ENCODE measurements at regions not wholly inside any gene's neighbourhood (a gene's known extent, or its start where the extent isn't known, plus 50 kb on each side); places are given as distances from the start of the nearest gene placed in this dataset.

GRCh38 chr1:194208674-194209073, 1022.3 kb upstream of the B3GALT2 start:
- H3K9me3 ChIP-seq (ENCODE audit: control insufficient read depth in 1 of 2, insufficient read depth in 1 of 2, low read depth in 1 of 2, low read length in 2 of 2), result no peaks in the 10 kb centered on the region
- DNase-seq (ENCODE audit: low read depth, low spot score), result no peak
- TF ChIP-seq, protein P1, sequence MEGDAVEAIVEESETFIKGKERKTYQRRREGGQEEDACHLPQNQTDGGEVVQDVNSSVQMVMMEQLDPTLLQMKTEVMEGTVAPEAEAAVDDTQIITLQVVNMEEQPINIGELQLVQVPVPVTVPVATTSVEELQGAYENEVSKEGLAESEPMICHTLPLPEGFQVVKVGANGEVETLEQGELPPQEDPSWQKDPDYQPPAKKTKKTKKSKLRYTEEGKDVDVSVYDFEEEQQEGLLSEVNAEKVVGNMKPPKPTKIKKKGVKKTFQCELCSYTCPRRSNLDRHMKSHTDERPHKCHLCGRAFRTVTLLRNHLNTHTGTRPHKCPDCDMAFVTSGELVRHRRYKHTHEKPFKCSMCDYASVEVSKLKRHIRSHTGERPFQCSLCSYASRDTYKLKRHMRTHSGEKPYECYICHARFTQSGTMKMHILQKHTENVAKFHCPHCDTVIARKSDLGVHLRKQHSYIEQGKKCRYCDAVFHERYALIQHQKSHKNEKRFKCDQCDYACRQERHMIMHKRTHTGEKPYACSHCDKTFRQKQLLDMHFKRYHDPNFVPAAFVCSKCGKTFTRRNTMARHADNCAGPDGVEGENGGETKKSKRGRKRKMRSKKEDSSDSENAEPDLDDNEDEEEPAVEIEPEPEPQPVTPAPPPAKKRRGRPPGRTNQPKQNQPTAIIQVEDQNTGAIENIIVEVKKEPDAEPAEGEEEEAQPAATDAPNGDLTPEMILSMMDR (IDR thresholded peaks at IDR 0.05 in 2 of 3, conservative IDR thresholded peaks at IDR 0.05 in 1 of 3; ENCODE audit: borderline replicate concordance in 1 of 3, insufficient read depth in 1 of 3, low read depth in 2 of 3, low read length in 2 of 3), result no peak
- no peak for TF ChIP-seq YY1 (IDR thresholded peaks at IDR 0.05; ENCODE audit: extremely low read depth, insufficient replicate concordance, low read depth, low read length)
- TF ChIP-seq POLR2A (IDR thresholded peaks at IDR 0.05; ENCODE audit: borderline replicate concordance, extremely low read depth, insufficient read depth, insufficient read length), result no peak
- TF ChIP-seq RAD21 (IDR thresholded peaks at IDR 0.05; ENCODE audit: low read depth), result no peak
- TF ChIP-seq ZBTB33 (IDR thresholded peaks at IDR 0.05; ENCODE audit: extremely low read depth, insufficient replicate concordance, low read length), result no peak
- no peak for TF ChIP-seq ATF3 (IDR thresholded peaks at IDR 0.05)
- TF ChIP-seq, protein P2, sequence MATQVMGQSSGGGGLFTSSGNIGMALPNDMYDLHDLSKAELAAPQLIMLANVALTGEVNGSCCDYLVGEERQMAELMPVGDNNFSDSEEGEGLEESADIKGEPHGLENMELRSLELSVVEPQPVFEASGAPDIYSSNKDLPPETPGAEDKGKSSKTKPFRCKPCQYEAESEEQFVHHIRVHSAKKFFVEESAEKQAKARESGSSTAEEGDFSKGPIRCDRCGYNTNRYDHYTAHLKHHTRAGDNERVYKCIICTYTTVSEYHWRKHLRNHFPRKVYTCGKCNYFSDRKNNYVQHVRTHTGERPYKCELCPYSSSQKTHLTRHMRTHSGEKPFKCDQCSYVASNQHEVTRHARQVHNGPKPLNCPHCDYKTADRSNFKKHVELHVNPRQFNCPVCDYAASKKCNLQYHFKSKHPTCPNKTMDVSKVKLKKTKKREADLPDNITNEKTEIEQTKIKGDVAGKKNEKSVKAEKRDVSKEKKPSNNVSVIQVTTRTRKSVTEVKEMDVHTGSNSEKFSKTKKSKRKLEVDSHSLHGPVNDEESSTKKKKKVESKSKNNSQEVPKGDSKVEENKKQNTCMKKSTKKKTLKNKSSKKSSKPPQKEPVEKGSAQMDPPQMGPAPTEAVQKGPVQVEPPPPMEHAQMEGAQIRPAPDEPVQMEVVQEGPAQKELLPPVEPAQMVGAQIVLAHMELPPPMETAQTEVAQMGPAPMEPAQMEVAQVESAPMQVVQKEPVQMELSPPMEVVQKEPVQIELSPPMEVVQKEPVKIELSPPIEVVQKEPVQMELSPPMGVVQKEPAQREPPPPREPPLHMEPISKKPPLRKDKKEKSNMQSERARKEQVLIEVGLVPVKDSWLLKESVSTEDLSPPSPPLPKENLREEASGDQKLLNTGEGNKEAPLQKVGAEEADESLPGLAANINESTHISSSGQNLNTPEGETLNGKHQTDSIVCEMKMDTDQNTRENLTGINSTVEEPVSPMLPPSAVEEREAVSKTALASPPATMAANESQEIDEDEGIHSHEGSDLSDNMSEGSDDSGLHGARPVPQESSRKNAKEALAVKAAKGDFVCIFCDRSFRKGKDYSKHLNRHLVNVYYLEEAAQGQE (IDR thresholded peaks at IDR 0.05; ENCODE audit: low read depth), result no peak
- no peak for TF ChIP-seq SIN3A (IDR thresholded peaks at IDR 0.05; ENCODE audit: low read depth)
- no peak for TF ChIP-seq SRF (IDR thresholded peaks at IDR 0.05; ENCODE audit: low read depth)
- no peak for TF ChIP-seq JUND (IDR thresholded peaks at IDR 0.05)
- no peak for TF ChIP-seq SP1 (IDR thresholded peaks at IDR 0.05; ENCODE audit: low read depth)
- no peak for TF ChIP-seq FOSL1 (IDR thresholded peaks at IDR 0.05; ENCODE audit: low read depth)
- no peak for TF ChIP-seq ZNF274 (IDR thresholded peaks at IDR 0.05; ENCODE audit: low read depth, low read length)
- no peak for TF ChIP-seq CBX3 (IDR thresholded peaks at IDR 0.05; ENCODE audit: low read depth)
- H3K4me3 ChIP-seq (replicated peaks in 1 of 2; ENCODE audit: low read depth in 1 of 2, low read length in 2 of 2), result no peak overlapping the region
- BruUV-seq (replicated peaks), result no TSS peak
- no peak for ATAC-seq
- no peaks in the 10 kb centered on the region for H3K79me2 ChIP-seq (ENCODE audit: insufficient read depth, low read length)
- H3K9ac ChIP-seq (ENCODE audit: low read length), result no peak overlapping the region
- H3K4me1 ChIP-seq (ENCODE audit: control insufficient read depth in 1 of 2, insufficient read depth in 2 of 2, low read length in 2 of 2), result no peaks in the 10 kb centered on the region
- H3K9me2 ChIP-seq (ENCODE audit: insufficient read depth), result no peaks in the 10 kb centered on the region
- H3K36me3 ChIP-seq (ENCODE audit: control insufficient read depth in 1 of 2, insufficient read depth in 2 of 2, low read length in 2 of 2), result no peaks in the 10 kb centered on the region
- ChIA-PET CTCF (no interaction called here), POLR2A (no interaction called here), RAD21 (ENCODE audit: low non-redundant PET in 1 of 2, low total read pairs in 2 of 2, uncharacterized antibody in 2 of 2, unreplicated experiment in 2 of 2) (no interaction called here)
- no peak overlapping the region for H2AFZ ChIP-seq (ENCODE audit: low read depth, low read length, poor library complexity, severe bottlenecking)
- intact Hi-C loops (cut with micrococcal nuclease), result no loop called here
- no peaks in the 10 kb centered on the region for H3K27me3 ChIP-seq (ENCODE audit: insufficient read depth, low read length)
- H4K20me1 ChIP-seq (ENCODE audit: insufficient read depth), result no peaks in the 10 kb centered on the region
- no peak overlapping the region for H3K4me2 ChIP-seq (ENCODE audit: low read length)
- no peak overlapping the region for H3K27ac ChIP-seq (ENCODE audit: low read depth, low read length)

Measured in HCT116 (cell line).